GM19438 (cell line): ENCODE measurements at regions not wholly inside any gene's neighbourhood (a gene's known extent, or its start where the extent isn't known, plus 50 kb on each side); places are given as distances from the start of the nearest gene placed in this dataset.
"Not testable (repeated sequence)": the region's sequence is repeated elsewhere in the genome, so short reads cannot be mapped to it uniquely, and the experiment has no call there.

ENCODE experiments used
- ATAC-seq: cut with Tn5 transposase; IDR thresholded peaks from one replicate; pipeline ENCODE4 v1.9.1; 2021; ENCODE audit warnings: low read depth; ENCODE audit not compliant: unreplicated experiment

- no peak for ATAC-seq
These were observed 116.5 kb upstream of the NETO1 start for GRCh38 chr18:72984290-72984689.

- no peak for ATAC-seq
These were observed 106.1 kb upstream of the NETO1 start for GRCh38 chr18:72973841-72974240.

GRCh38 chr18:72965616-72966015 lies 97.8 kb upstream of the NETO1 start:
- no peak for ATAC-seq

DNA sequence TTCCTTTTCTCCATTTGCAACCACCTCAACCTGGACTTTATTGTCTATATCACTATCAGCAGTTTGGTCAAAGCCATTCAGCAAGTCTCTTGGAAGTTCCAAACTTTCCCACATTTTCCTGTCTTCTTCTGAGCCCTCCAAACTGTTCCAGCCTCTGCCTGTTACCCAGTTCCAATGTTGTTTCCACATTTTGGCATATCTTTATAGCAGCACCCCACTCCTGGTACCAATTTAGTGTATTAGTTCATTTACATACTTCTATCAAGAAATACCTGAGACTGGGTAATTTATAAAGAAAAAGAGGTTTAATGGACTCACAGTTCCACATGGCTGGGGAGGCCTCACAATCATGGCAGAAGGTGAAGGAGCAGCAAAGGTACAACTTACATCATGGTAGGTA lies 90.4 kb upstream of the NETO1 start:
- ATAC-seq: not testable (repeated sequence)

GRCh38 chr18:72948439-72948838 lies 80.7 kb upstream of the NETO1 start:
- ATAC-seq: no peak

DNA sequence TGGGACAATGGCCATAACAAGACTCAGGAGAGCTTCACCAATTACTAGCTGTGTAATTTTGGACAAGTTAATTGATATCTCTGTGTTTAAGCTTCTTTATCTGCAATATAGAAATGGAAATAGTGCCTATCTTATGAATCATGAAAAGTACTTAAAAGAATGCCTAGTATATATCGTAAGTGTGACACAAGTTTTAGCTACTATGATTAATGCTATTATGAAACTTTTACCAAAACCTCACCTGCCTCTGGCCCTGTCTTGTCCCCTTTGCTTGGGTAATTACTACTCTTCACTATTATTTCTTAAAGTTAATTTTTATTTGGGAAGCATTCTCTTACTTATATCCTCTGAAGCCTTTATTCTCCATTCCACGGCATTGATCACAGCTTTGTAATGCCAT lies 75.0 kb upstream of the NETO1 start:
- no peak for ATAC-seq

DNA sequence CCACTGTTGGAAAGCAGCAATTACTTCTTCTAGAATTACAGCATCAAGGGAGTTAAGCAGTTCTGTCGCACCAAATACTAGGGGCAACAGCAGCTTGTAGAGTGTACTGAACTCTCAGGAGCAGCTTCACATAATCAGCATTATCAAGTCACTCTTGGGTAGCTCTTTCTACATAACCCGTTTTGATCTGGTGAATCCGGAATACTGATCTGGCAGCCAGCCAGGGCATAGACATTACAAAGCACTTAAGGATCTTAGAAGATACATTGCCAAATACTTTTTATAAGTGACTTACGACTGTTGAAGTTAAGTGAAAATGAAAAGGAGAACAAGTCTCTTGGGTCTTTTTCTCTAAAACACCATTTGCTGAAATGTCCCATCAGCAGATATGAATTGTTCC lies 73.2 kb upstream of the NETO1 start:
- ATAC-seq: no peak

DNA sequence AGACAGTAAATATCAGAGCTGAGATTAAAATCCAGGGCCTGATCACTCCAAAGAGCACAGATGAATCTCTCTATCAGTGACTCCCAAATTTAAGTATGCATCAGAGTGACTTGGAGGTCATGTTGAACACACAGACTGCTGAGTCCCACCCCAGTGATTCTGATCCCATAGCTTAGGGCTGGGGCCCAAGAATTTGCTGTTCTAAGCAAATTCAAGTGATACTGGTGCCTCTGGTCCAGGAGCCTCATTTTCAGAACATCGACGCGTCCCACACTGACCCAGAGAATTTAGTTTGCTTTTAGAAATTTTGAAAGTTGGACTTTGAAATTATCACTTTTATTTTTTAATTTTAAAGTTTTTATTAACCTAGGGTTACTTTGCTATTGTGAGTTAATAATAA lies 72.7 kb upstream of the NETO1 start:
- no peak for ATAC-seq

DNA sequence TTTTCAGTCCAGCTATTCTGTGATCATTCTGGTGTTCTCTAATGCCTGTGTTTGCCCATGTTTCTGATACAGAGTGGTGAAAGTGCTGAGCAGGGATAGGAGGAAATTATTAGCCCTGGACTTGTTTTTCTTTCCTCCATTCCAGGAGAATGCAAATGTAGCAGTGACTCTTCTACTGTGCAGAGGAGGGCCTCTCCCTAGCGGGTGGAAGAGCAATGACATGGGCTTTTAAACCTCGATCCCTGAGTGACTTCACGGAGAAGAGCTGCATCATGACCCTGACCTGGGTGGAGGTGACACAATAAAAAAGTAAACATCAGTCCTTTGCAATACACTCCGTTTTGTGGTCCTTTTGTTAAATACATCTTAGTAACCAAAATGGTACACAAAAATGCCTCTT lies 68.0 kb upstream of the NETO1 start:
- ATAC-seq: no peak

DNA sequence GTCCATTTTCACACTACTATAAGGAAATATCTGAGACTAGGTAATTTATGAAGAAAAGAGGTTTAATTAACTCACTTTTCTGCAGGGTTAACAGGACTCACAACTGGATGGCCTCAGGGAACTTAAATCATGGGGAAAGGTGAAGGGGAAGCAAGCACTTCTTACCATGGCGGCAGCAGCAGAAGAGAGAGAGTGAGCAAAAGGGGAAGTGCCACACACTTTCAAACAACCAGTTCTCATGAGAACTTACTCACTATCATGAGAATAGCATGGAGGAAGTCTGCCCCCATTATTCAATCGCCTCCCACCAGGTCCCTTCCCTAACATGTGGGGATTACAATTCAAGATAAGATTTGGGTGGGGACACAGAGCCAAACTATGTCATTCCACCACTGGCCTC lies 55.1 kb upstream of the NETO1 start:
- ATAC-seq: no peak
